ENCODE measurements at regions not wholly inside any gene's neighbourhood (a gene's known extent, or its start where the extent isn't known, plus 50 kb on each side); places are given as distances from the start of the nearest gene placed in this dataset.
"Not testable (repeated sequence)": the region's sequence is repeated elsewhere in the genome, so short reads cannot be mapped to it uniquely, and the experiment has no call there.

DNA sequence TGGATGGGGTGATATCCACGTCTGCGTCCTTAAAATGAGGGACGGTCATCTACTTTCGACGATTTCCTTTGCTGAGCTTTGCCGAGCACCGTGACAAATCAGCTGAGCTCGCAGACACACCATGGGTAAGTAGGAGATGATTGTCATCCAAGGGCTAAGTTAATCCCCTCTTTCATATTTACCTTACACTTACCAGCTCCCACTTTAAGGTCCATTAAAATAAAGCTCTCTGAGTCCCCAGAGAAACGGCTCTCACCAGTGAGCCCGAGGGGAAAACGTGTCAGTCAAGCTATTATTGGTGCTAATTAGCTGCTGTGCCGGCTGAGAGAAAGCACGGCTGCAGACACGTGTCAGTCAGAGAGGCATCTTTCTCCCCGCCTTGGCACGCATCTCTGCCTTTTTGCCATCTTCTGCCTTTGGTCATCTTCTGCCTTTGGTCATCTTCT lies 72.2 kb downstream of the CRLF2 start:
- 25% methylated on average over 16 of the region's 16 CpGs for WGBS
- no peaks in the 10 kb centered on the region for H3K4me1 ChIP-seq (ENCODE audit: insufficient read depth)
- no peak for DNase-seq (ENCODE audit: extremely low spot score)
- H3K4me3 ChIP-seq (ENCODE audit: low read depth, low read length) = no peak overlapping the region
- no peak overlapping the region for H3K27ac ChIP-seq (ENCODE audit: low read depth)
- H3K36me3 ChIP-seq (ENCODE audit: insufficient read depth) = no peaks in the 10 kb centered on the region

DNA sequence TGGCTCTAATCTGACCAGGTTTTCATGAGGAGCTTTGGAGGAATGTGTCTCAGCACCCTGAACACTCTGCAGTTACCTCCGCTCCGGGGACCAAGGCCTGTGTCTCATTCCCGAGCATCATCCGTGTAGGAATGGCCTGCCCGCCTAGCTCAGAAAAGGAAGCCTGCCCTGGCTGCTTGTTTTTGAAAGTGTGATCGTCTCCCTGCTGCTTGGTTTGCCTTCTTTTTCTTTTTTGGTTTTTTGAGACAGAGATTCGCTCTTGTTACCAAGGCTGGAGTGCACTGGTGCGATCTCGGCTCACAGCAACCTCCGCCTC lies 73.3 kb downstream of the CRLF2 start:
- H3K36me3 ChIP-seq (ENCODE audit: insufficient read depth) = no peaks in the 10 kb centered on the region
- WGBS = 53% methylated on average over 10 of the region's 10 CpGs
- H3K4me3 ChIP-seq (ENCODE audit: low read depth, low read length) = no peak overlapping the region
- no peak overlapping the region for H3K27ac ChIP-seq (ENCODE audit: low read depth)
- no peak for DNase-seq (ENCODE audit: extremely low spot score)
- H3K4me1 ChIP-seq (ENCODE audit: insufficient read depth) = no peaks in the 10 kb centered on the region

DNA sequence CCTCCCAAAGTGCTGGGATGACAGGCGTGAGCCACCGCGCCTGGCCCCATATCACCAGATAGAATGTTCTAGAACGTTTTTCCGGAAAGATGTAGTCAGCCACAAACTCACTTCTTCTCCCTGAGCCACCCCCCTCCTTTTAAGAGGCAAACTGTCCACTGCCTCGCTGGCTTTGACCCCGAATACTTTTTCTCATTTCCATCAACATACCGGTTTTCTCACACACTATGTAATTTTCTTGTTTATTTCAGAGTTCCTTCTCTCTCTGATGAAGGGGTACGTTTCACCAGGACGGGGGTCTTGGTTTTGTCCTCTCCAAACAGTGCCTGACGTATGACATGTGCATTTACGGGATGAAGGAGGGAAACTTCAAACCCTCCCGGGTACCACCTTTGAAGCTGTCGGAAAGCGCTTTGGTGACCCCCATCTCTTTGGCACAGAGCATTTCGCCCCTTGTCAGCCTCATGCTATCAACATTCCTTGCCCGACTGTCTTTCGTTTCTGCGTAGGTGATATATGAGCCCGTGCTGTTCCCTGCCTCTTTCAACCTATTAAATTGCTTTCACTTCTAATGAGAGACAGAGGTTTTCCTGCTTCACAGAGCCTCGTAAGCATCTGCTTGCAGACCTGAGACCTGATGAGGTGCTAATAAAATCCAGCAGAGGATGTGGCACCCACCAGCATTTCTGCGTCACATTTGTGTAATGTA lies 73.8 kb downstream of the CRLF2 start:
- Histone ChIP-seq H3K4me3 (ENCODE audit: low read depth, low read length) (no peak overlapping the region), H3K4me1 (ENCODE audit: insufficient read depth) (no peaks in the 10 kb centered on the region), H3K36me3 (ENCODE audit: insufficient read depth) (no peaks in the 10 kb centered on the region), H3K27ac (ENCODE audit: low read depth) (no peak overlapping the region)
- WGBS = 33% methylated on average over 22 of the region's 22 CpGs
- no peak for DNase-seq (ENCODE audit: extremely low spot score)

DNA sequence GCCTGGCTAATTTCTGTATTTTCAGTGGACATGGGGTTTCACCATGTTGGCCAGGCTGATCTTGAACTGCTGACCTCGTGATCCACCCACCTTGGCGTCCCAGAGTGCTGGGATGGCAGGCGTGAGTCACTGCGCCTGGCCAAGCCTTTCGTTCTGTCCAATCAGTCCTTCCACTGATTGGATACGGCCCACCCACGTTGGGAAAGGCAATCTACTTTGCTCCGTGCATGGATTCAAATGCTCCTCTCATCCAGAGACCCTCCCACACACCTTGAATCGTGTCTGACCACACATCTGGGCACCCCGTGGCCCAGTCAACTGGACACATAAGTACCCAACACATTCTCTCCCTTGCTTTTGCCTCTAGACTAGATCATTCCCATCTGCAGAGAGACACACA lies 74.9 kb downstream of the CRLF2 start:
- no peak for DNase-seq (ENCODE audit: extremely low spot score)
- H3K36me3 ChIP-seq (ENCODE audit: insufficient read depth) = no peaks in the 10 kb centered on the region
- 81% methylated on average over 10 of the region's 10 CpGs for WGBS
- no peaks in the 10 kb centered on the region for H3K4me1 ChIP-seq (ENCODE audit: insufficient read depth)
- no peak overlapping the region for H3K27ac ChIP-seq (ENCODE audit: low read depth)
- no peak overlapping the region for H3K4me3 ChIP-seq (ENCODE audit: low read depth, low read length)

DNA sequence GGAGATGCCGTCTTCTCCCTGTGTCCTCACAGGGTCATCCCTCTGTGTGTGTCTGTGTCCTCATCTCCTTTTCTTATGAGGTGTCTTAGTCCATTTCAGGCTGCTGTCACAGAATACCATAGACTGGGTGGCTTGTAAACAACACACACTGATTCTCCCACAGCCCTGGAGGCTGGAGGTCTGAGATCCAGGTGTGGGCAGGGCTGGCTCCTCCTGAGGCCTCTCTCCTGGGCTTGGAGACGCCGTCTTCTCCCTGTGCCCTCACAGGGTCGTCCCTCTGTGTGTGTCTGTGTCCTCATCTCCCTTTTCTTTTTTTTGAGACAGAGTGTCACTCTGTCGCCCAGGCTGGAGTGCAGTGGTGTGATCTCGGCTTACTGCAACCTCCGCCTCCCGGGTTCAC lies 75.9 kb downstream of the CRLF2 start:
- not testable (repeated sequence) for H3K27ac ChIP-seq (ENCODE audit: low read depth); H3K4me3 ChIP-seq (ENCODE audit: low read depth, low read length); H3K4me1 ChIP-seq (ENCODE audit: insufficient read depth); H3K36me3 ChIP-seq (ENCODE audit: insufficient read depth); DNase-seq (ENCODE audit: extremely low spot score)
- 75% methylated on average over 8 of the region's 8 CpGs for WGBS

DNA sequence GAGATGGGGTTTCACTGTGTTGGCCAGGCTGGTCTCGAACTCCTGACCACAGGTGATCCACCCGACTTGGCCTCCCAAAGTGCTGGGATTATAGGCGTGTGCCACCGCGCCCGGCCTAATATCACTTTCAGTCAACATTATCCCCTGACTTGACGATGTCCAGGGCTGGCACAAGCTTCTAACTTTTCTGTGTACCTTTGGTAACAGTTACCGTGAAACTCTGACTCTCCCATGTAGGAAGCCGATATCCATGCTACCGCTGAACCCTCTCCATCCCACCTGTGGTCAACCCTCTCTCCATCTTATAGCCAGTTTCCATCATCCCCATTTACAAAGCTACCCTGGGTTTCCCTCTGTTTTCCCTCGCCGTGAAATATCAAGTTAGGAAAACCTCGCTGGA lies 77.5 kb downstream of the CRLF2 start:
- Histone ChIP-seq H3K4me3 (ENCODE audit: low read depth, low read length) (no peak overlapping the region), H3K4me1 (ENCODE audit: insufficient read depth) (no peaks in the 10 kb centered on the region), H3K27ac (ENCODE audit: low read depth) (no peak overlapping the region), H3K36me3 (ENCODE audit: insufficient read depth) (no peaks in the 10 kb centered on the region)
- DNase-seq (ENCODE audit: extremely low spot score) = no peak
- 86% methylated on average over 13 of the region's 13 CpGs for WGBS

DNA sequence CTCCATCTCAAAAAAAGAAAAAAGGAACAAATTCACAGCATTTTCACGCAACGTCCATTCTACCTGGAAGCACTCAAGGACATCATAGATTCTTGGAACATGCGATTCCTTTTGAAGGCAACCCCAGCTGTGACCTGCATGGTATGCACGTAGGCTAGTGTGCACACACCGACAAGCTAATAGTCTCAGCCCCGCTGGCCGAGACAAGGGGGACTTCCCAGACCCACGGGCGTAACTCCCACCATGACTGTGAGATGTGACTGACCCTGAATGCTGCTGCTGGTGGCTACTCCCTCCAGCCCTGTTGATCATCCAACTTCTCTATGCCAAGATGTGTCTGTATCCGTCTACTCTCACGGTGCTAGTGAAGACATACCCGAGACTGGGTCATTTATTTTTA lies 78.3 kb downstream of the CRLF2 start:
- DNase-seq (ENCODE audit: extremely low spot score) = no peak
- Histone ChIP-seq H3K4me1 (ENCODE audit: insufficient read depth) (no peaks in the 10 kb centered on the region), H3K27ac (ENCODE audit: low read depth) (no peak overlapping the region), H3K36me3 (ENCODE audit: insufficient read depth) (no peaks in the 10 kb centered on the region), H3K4me3 (ENCODE audit: low read depth, low read length) (no peak overlapping the region)
- WGBS = 86% methylated on average over 12 of the region's 12 CpGs

DNA sequence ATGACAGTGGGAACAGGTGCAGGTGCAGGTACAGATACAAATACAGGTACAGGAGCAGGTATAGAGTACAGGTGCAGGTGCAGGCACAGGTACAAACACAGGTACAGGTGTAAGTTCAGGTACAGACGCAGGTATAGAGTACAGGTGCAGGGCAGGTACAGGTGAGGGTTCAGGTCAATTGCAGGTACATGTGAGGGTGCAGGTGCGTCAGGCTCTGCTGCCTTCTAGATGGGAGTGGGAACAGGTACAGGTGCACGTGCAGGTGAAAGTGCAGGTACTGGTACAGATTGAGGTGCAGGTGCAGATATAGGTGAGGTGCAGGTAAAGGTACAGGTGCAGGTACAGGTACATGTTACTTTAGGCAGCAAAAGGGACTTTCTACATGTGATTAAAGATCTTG lies 85.7 kb downstream of the CRLF2 start:
- Histone ChIP-seq H3K4me3 (ENCODE audit: low read depth, low read length) (no peak overlapping the region), H3K4me1 (ENCODE audit: insufficient read depth) (no peaks in the 10 kb centered on the region), H3K36me3 (ENCODE audit: insufficient read depth) (no peaks in the 10 kb centered on the region), H3K27ac (ENCODE audit: low read depth) (no peak overlapping the region)
- DNase-seq (ENCODE audit: extremely low spot score) = no peak
- WGBS = 83% methylated on average over 3 of the region's 3 CpGs

DNA sequence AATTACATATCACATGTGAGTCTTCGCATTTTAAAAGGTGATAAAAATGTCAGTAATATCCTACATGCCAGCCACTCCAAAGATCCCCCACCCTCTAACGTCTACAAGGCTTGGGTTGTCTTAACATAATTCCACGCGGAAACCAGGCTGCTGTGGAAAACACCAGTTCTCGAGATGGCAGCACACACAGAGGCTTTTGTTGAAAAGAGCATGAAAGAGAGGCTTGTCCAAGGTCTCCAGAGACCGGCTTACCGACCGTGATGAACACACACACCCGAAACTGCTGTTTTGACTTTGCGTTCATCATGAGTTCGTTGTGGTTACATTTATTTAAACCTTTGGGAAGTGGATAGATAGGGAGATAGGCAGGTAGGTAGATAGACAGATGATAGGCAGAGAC lies 87.9 kb downstream of the CRLF2 start:
- DNase-seq (ENCODE audit: extremely low spot score) = no peak
- no peaks in the 10 kb centered on the region for H3K4me1 ChIP-seq (ENCODE audit: insufficient read depth)
- H3K27ac ChIP-seq (ENCODE audit: low read depth) = no peak overlapping the region
- WGBS = 46% methylated on average over 11 of the region's 11 CpGs
- H3K4me3 ChIP-seq (ENCODE audit: low read depth, low read length) = no peak overlapping the region
- no peaks in the 10 kb centered on the region for H3K36me3 ChIP-seq (ENCODE audit: insufficient read depth)

DNA sequence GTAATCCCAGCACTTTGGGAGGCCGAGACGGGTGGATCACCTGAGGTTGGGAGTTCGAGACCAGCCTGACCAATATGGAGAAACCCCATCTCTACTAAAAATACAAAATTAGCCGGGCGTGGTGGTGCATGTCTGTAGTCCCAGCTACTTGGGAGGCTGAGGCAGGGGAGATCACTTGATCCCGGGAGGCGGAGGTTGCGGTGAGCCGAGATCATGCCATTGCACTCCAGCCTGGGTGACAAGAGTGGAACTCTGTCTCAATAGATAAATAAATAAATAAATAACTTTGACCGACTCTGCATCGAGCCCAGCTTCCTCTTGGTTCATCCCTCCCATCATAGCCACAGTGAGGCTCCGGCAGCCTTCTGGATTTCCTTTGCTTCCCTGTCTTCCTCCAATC lies 89.6 kb downstream of the CRLF2 start:
- DNase-seq (ENCODE audit: extremely low spot score); H3K4me1 ChIP-seq (ENCODE audit: insufficient read depth); H3K36me3 ChIP-seq (ENCODE audit: insufficient read depth); H3K27ac ChIP-seq (ENCODE audit: low read depth); H3K4me3 ChIP-seq (ENCODE audit: low read depth, low read length): not testable (repeated sequence)
- 95% methylated on average over 12 of the region's 12 CpGs for WGBS

DNA sequence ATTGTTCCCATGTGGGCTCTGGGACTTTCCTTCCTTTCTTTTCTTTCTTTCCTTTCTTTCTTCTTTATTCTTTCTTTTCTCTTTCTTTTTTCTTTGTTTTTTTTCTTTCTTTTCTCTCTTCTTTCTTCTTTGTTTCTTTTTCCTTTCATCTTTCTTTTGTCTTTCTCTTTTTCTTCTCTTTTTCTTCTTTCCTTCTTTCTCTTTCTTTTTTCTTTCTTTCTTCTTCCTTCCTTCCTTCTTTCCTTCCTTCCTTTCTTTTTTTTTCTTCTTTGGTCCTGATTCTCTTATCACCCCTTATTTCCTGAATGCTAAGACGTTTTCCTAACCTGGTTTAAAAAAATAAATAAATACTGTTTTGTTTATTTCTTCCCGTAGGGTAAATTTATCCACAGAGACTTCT lies 93.2 kb downstream of the CRLF2 start:
- DNase-seq (ENCODE audit: extremely low spot score) = no peak
- no peak overlapping the region for H3K27ac ChIP-seq (ENCODE audit: low read depth)
- 17% methylated on average over 2 of the region's 2 CpGs for WGBS

DNA sequence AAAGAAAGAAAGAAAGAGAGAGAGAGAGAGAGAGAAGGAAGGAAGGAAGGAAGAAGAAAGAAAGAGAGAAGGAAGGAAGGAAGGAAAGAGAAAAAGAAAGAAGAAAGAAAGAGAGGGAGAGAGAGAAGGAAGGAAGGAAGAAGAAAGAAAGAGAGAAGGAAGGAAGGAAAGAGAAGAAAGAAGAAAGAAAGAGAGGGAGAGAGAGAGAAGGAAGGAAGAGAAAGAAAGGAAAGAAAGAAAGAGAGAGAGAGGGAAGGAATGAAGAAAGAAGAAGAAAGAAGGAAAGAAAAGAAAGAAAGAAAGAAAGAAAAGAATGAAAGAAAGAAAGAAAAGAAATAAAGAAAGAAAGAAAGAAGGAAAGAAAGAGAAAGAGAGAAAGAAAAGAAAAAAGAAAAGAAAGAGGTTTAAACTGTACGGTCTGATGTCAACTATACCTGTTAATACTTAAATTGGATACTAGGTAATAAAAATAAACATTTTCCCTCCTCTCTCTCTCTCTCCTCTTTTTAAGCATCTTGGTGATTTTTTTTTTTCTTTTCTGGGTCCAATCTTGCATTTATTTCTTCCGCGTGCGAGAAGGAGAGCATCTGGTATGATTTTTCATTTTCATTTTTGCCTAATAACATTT lies 93.8 kb downstream of the CRLF2 start:
- H3K27ac ChIP-seq (ENCODE audit: low read depth) = no peak overlapping the region
- H3K4me1 ChIP-seq (ENCODE audit: insufficient read depth) = no peaks in the 10 kb centered on the region
- no peaks in the 10 kb centered on the region for H3K36me3 ChIP-seq (ENCODE audit: insufficient read depth)
- 62% methylated on average over 4 of the region's 4 CpGs for WGBS
- H3K4me3 ChIP-seq (ENCODE audit: low read depth, low read length) = no peak overlapping the region
- DNase-seq (ENCODE audit: extremely low spot score) = no peak

More for the DNA sequence above, 93.2 kb downstream of the CRLF2 start:
- H3K4me1 ChIP-seq (ENCODE audit: insufficient read depth) = no peaks in the 10 kb centered on the region
- H3K36me3 ChIP-seq (ENCODE audit: insufficient read depth) = no peaks in the 10 kb centered on the region
- no peak overlapping the region for H3K4me3 ChIP-seq (ENCODE audit: low read depth, low read length)

DNA sequence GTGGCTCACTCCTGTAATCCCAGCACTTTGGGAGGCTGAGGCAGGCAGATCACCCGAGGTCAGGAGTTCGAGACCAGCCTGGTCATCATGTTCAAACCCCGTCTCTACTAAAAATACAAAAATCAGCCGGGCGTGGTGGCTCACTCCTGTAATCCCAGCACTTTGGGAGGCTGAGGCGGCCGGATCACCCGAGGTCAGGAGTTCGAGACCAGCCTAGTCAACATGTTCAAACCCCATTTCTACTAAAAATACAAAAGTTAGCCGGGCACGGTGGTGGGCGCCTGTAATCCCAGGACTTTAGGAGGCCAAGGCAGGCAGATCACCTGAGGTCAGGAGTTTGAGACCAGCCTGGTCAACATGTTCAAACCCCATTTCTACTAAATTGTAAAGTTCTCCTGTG lies 97.0 kb downstream of the CRLF2 start:
- not testable (repeated sequence) for H3K36me3 ChIP-seq (ENCODE audit: insufficient read depth); DNase-seq (ENCODE audit: extremely low spot score); H3K4me1 ChIP-seq (ENCODE audit: insufficient read depth); H3K27ac ChIP-seq (ENCODE audit: low read depth); H3K4me3 ChIP-seq (ENCODE audit: low read depth, low read length)
- 95% methylated on average over 12 of the region's 12 CpGs for WGBS

DNA sequence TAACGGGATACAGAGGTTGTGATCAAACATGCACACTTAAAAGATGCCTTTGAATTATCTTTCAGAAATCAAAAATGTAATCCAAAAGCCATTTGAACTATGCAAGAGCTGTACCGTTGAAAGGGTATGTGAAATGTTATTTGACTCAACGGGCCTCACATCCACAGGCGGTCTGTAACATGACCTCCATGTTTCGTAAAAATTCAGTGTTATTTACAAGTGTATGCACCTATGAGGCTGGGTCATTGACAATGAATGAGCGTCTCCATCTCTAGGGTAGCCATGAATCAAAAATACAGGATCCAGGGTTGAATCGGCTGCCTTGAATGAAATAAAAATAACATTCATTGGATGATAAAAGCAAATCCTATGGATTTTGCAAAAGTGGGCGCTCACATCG lies 100.1 kb downstream of the CRLF2 start:
- no peaks in the 10 kb centered on the region for H3K4me1 ChIP-seq (ENCODE audit: insufficient read depth)
- H3K4me3 ChIP-seq (ENCODE audit: low read depth, low read length) = no peak overlapping the region
- 26% methylated on average over 9 of the region's 9 CpGs for WGBS
- H3K36me3 ChIP-seq (ENCODE audit: insufficient read depth) = no peaks in the 10 kb centered on the region
- no peak overlapping the region for H3K27ac ChIP-seq (ENCODE audit: low read depth)
- DNase-seq (ENCODE audit: extremely low spot score) = no peak

All from urinary bladder (tissue), 3 donors.